ENCODE measurements at regions not wholly inside any gene's neighbourhood (a gene's known extent, or its start where the extent isn't known, plus 50 kb on each side); places are given as distances from the start of the nearest gene placed in this dataset.
"Not testable (repeated sequence)": the region's sequence is repeated elsewhere in the genome, so short reads cannot be mapped to it uniquely, and the experiment has no call there.

DNA sequence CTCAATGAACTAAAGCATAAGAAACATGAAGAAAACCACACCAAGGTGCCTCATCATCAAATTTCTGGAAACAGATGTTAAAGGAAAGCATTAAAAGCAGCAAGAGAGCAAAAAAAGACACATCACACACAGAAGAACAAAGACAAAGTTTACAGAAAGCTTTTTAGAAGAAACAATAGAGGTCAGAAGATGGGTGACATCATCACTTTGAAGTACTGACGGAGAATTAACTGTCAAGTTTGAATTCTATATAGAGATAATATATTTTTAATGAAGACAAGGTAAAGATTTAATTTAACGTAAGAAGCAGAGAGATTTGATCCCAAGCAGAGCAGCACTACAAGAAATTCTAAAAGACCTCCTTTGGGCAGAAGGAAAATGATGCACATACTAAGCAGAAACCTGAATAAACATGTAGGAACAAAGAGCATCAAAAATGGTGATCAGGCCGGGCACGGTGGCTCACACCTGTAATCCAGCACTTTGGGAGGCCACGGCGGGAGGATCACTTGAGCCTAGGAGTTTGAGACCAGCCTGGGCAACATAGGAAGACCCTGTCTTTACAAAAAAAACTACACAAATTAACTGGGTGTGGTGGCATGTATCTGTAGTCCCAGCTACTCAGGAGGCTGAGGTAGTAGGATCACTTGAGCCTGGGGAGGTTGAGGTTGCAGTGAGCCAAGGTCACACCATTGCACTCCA lies 63.3 kb upstream of the RTL6 start:
- no peaks in the 10 kb centered on the region for H3K4me1 ChIP-seq (ENCODE audit: control insufficient read depth, low read length)
- peaks cover 6% of the 10 kb centered on the region; the same call in 1 of the 2 replicates for H3K27me3 ChIP-seq (ENCODE audit: control insufficient read depth, low read length)
- no peaks in the 10 kb centered on the region for H3K79me2 ChIP-seq (ENCODE audit: control insufficient read depth, low read length)
- TF ChIP-seq, protein P1, sequence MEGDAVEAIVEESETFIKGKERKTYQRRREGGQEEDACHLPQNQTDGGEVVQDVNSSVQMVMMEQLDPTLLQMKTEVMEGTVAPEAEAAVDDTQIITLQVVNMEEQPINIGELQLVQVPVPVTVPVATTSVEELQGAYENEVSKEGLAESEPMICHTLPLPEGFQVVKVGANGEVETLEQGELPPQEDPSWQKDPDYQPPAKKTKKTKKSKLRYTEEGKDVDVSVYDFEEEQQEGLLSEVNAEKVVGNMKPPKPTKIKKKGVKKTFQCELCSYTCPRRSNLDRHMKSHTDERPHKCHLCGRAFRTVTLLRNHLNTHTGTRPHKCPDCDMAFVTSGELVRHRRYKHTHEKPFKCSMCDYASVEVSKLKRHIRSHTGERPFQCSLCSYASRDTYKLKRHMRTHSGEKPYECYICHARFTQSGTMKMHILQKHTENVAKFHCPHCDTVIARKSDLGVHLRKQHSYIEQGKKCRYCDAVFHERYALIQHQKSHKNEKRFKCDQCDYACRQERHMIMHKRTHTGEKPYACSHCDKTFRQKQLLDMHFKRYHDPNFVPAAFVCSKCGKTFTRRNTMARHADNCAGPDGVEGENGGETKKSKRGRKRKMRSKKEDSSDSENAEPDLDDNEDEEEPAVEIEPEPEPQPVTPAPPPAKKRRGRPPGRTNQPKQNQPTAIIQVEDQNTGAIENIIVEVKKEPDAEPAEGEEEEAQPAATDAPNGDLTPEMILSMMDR (IDR thresholded peaks at IDR 0.05; ENCODE audit: low read depth, low read length, poor library complexity, severe bottlenecking), result no peak
- TF ChIP-seq EZH2phosphoT487 (IDR thresholded peaks at IDR 0.05; ENCODE audit: borderline replicate concordance, low read length), result no peak
- H3K36me3 ChIP-seq (ENCODE audit: control insufficient read depth, low read length), result no peaks in the 10 kb centered on the region
- no peak overlapping the region for H3K4me2 ChIP-seq (ENCODE audit: low read length)
- no peaks in the 10 kb centered on the region for H4K20me1 ChIP-seq (ENCODE audit: control insufficient read depth, insufficient read depth, low read depth, low read length)
- H3F3A ChIP-seq (ENCODE audit: control insufficient read depth, insufficient read depth), result no peaks in the 10 kb centered on the region
- H3K27ac ChIP-seq (ENCODE audit: low read depth, low read length), result no peak overlapping the region
- no peak overlapping the region for H3K4me3 ChIP-seq (ENCODE audit: low read length)
- H3K9me2 ChIP-seq (replicated peaks; ENCODE audit: control insufficient read depth, low read length), result no peaks in the 10 kb centered on the region
- no peaks in the 10 kb centered on the region for H3K9me3 ChIP-seq (ENCODE audit: control insufficient read depth, insufficient read depth, low read length)

DNA sequence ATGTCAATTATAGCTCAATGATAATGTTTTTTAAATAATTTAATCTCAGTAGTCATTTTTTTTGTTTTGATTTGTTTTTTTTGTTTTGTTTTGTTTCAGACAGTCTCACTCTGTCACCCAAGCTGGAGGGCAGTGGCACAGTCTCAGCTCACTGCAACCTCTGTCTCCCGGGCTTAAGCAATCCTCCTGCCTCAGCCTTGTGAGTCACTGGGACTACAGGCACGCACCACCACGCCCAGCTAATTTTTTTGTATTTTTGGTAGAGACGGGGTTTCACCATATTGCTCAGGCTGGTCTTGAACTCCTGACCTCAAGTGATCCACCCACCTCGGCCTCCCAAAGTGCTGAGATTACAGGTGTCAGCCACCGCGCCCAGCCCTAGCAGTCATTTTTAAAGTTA lies 60.6 kb upstream of the RTL6 start:
- H3K4me3 ChIP-seq (ENCODE audit: low read length); H3K79me2 ChIP-seq (ENCODE audit: control insufficient read depth, low read length); H3K36me3 ChIP-seq (ENCODE audit: control insufficient read depth, low read length); H3K4me2 ChIP-seq (ENCODE audit: low read length); H3F3A ChIP-seq (ENCODE audit: control insufficient read depth, insufficient read depth); H3K4me1 ChIP-seq (ENCODE audit: control insufficient read depth, low read length); H3K27me3 ChIP-seq (ENCODE audit: control insufficient read depth, low read length); H3K9me3 ChIP-seq (ENCODE audit: control insufficient read depth, insufficient read depth, low read length); H3K27ac ChIP-seq (ENCODE audit: low read depth, low read length); H3K9me2 ChIP-seq (replicated peaks; ENCODE audit: control insufficient read depth, low read length); H4K20me1 ChIP-seq (ENCODE audit: control insufficient read depth, insufficient read depth, low read depth, low read length): not testable (repeated sequence)

DNA sequence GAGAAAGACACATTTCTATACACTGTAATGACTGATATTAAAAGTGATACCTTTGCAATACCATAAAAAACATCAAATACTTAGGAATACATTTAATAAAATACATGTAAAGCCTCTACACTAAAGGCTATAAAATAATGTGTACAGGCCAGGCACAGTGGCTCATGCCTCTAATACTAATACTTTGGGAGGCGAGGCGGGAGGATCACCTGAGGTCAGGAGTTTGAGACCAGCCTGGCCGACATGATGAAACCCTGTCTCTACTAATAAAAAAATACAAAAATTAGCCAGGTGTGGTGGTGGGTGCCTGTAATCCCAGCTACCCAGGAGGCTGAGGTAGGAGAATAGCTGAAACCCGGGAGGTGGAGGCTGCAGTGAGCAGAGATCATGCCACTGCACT lies 59.8 kb upstream of the RTL6 start:
- H3K9me3 ChIP-seq (ENCODE audit: control insufficient read depth, insufficient read depth, low read length); H3K4me2 ChIP-seq (ENCODE audit: low read length); H3K27ac ChIP-seq (ENCODE audit: low read depth, low read length); H3K9me2 ChIP-seq (replicated peaks; ENCODE audit: control insufficient read depth, low read length); H3K4me3 ChIP-seq (ENCODE audit: low read length); H3K4me1 ChIP-seq (ENCODE audit: control insufficient read depth, low read length); H3K27me3 ChIP-seq (ENCODE audit: control insufficient read depth, low read length); H4K20me1 ChIP-seq (ENCODE audit: control insufficient read depth, insufficient read depth, low read depth, low read length); H3K36me3 ChIP-seq (ENCODE audit: control insufficient read depth, low read length); H3K79me2 ChIP-seq (ENCODE audit: control insufficient read depth, low read length); H3F3A ChIP-seq (ENCODE audit: control insufficient read depth, insufficient read depth): not testable (repeated sequence)

DNA sequence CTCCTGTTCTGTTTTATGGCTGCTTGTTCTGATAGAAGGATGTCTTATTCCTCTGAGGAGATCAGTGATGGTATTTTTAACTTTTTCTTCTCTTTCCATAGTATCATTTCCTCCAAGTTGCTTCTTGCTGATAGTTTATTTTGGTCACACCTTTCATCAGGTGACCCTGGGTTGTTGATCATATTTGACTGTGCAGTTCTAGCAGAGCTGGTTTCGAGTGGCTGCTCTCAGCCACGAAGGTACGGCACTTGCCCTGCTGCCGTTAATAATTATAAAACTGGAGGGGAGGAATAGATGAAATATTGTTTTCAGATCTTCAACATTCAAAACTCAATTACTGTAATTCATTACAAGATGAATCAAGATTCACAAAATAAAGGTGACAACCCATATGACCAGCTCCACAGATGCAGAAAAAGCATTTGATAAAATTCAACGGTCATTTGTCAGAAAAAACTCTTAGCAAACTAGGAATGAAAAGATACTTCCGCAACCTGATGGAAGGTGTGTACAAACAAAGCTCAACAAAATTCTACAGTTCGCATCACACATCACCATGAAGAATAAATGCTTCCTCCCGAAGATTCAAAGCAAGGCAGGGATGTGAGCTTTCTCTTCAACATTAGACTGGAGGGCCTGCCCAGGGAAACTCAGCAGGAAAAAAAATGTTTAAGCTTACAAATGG lies 59.2 kb upstream of the RTL6 start:
- Histone ChIP-seq H3K9me3 (ENCODE audit: control insufficient read depth, insufficient read depth, low read length) (no peaks in the 10 kb centered on the region), H3K9me2 (replicated peaks; ENCODE audit: control insufficient read depth, low read length) (no peaks in the 10 kb centered on the region), H3K4me2 (ENCODE audit: low read length) (no peak overlapping the region), H4K20me1 (ENCODE audit: control insufficient read depth, insufficient read depth, low read depth, low read length) (no peaks in the 10 kb centered on the region), H3K4me1 (ENCODE audit: control insufficient read depth, low read length) (no peaks in the 10 kb centered on the region), H3K36me3 (ENCODE audit: control insufficient read depth, low read length) (no peaks in the 10 kb centered on the region), H3K79me2 (ENCODE audit: control insufficient read depth, low read length) (no peaks in the 10 kb centered on the region), H3K4me3 (ENCODE audit: low read length) (no peak overlapping the region), H3K27ac (ENCODE audit: low read depth, low read length) (no peak overlapping the region), H3K27me3 (ENCODE audit: control insufficient read depth, low read length) (peaks cover 6% of the 10 kb centered on the region; the same call in 1 of the 2 replicates), H3F3A (ENCODE audit: control insufficient read depth, insufficient read depth) (no peaks in the 10 kb centered on the region)
- TF ChIP-seq, protein P1 (IDR thresholded peaks at IDR 0.05; ENCODE audit: low read depth, low read length, poor library complexity, severe bottlenecking), result no peak
- TF ChIP-seq EZH2phosphoT487 (IDR thresholded peaks at IDR 0.05; ENCODE audit: borderline replicate concordance, low read length), result no peak

Measured in DOHH2 (cell line).